ENCODE measurements at regions not wholly inside any gene's neighbourhood (a gene's known extent, or its start where the extent isn't known, plus 50 kb on each side); places are given as distances from the start of the nearest gene placed in this dataset.

GRCh38 chr11:122421702-122422101 lies 233.8 kb upstream of the UBASH3B start:
- TF ChIP-seq CTCF (conservative IDR thresholded peaks at IDR 0.05; ENCODE audit: low read length) (no peak), EZH2phosphoT487 (IDR thresholded peaks at IDR 0.05; ENCODE audit: borderline replicate concordance) (no peak)
- Histone ChIP-seq H3K9me3 (ENCODE audit: insufficient read depth, low read depth, low read length) (no peaks in the 10 kb centered on the region), H3K4me1 (ENCODE audit: insufficient read depth, low read length, poor library complexity, severe bottlenecking) (no peaks in the 10 kb centered on the region), H3K9ac (ENCODE audit: low read depth, low read length, poor library complexity, severe bottlenecking) (no peak overlapping the region), H3K79me2 (ENCODE audit: insufficient read depth, low read length) (no peaks in the 10 kb centered on the region), H2AFZ (ENCODE audit: low read length) (no peak overlapping the region), H3K4me2 (ENCODE audit: low read depth, low read length, poor library complexity, severe bottlenecking) (no peak overlapping the region), H3K4me3 (ENCODE audit: low read length, poor library complexity, severe bottlenecking) (no peak overlapping the region), H3K36me3 (ENCODE audit: insufficient read depth, low read length) (no peaks in the 10 kb centered on the region), H3F3A (ENCODE audit: low read depth) (no peaks in the 10 kb centered on the region), H4K20me1 (ENCODE audit: insufficient read depth, low read length, poor library complexity, severe bottlenecking) (no peaks in the 10 kb centered on the region), H3K9me2 (replicated peaks; ENCODE audit: low read depth, low read length) (no peaks in the 10 kb centered on the region), H3K27me3 (ENCODE audit: insufficient read depth, low read length, poor library complexity, severe bottlenecking) (no peaks in the 10 kb centered on the region)

DNA sequence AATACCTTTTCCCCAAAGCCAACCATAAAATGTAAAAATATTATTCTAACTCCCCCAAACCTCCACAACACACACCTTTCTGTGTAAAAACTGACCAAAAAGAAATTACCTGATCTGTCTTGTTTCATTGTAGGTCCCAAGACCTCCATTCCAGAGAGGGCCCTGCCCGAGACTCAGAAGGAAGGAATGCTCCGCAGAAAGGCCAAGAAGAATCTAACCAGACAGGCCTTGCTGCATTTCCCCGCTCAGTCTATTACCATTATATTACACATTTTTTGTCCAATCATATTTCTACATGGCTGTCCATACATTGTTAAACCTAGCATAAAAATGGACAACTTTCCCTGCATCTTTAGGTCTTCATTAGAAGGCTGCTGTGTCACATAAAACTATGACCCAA lies 237.5 kb upstream of the UBASH3B start:
- H4K20me1 ChIP-seq (ENCODE audit: insufficient read depth, low read length, poor library complexity, severe bottlenecking): no peaks in the 10 kb centered on the region
- no peaks in the 10 kb centered on the region for H3K9me2 ChIP-seq (replicated peaks; ENCODE audit: low read depth, low read length)
- TF ChIP-seq EZH2phosphoT487 (IDR thresholded peaks at IDR 0.05; ENCODE audit: borderline replicate concordance) (no peak), CTCF (conservative IDR thresholded peaks at IDR 0.05; ENCODE audit: low read length) (no peak)
- no peak overlapping the region for H3K4me2 ChIP-seq (ENCODE audit: low read depth, low read length, poor library complexity, severe bottlenecking)
- H3K9ac ChIP-seq (ENCODE audit: low read depth, low read length, poor library complexity, severe bottlenecking): no peak overlapping the region
- no peak overlapping the region for H3K4me3 ChIP-seq (ENCODE audit: low read length, poor library complexity, severe bottlenecking)
- no peaks in the 10 kb centered on the region for H3K4me1 ChIP-seq (ENCODE audit: insufficient read depth, low read length, poor library complexity, severe bottlenecking)
- H3K27me3 ChIP-seq (ENCODE audit: insufficient read depth, low read length, poor library complexity, severe bottlenecking): no peaks in the 10 kb centered on the region
- H3F3A ChIP-seq (ENCODE audit: low read depth): no peaks in the 10 kb centered on the region
- peaks cover 2% of the 10 kb centered on the region; the same call in 1 of the 2 replicates for H3K9me3 ChIP-seq (ENCODE audit: insufficient read depth, low read depth, low read length)
- no peak overlapping the region for H2AFZ ChIP-seq (ENCODE audit: low read length)
- no peaks in the 10 kb centered on the region for H3K36me3 ChIP-seq (ENCODE audit: insufficient read depth, low read length)
- no peaks in the 10 kb centered on the region for H3K79me2 ChIP-seq (ENCODE audit: insufficient read depth, low read length)

DNA sequence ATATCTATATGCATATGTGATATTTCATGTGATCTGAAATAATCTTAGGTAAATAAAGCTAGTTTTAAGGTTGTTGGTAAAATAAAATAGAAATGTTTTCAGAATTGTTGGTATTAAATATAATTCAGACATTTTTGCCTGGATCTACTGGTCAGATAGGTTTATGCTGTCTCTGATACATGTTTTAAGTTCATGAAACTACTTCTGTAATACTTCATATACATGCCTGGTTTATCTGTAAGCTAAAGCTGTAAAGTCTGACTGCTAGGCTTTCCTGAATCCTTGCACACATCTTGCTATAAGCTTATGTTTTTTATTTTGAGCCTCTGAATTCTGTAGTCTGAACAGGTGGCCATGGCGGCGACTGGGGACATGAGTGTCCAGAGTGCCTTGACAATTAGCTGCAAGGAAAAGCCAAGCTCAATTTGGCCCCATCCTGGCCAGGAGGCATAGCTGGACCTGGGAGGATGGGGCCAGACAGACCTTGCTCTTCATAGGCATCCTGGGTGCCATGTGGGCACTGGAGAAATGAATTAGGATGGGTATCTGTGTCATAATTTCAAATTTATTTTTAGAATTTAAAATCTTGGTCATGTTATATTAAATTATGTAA lies 241.0 kb upstream of the UBASH3B start:
- H3K9me2 ChIP-seq (replicated peaks; ENCODE audit: low read depth, low read length): no peaks in the 10 kb centered on the region
- no peaks in the 10 kb centered on the region for H4K20me1 ChIP-seq (ENCODE audit: insufficient read depth, low read length, poor library complexity, severe bottlenecking)
- TF ChIP-seq EZH2phosphoT487 (IDR thresholded peaks at IDR 0.05; ENCODE audit: borderline replicate concordance) (no peak), CTCF (conservative IDR thresholded peaks at IDR 0.05; ENCODE audit: low read length) (no peak)
- no peaks in the 10 kb centered on the region for H3K4me1 ChIP-seq (ENCODE audit: insufficient read depth, low read length, poor library complexity, severe bottlenecking)
- no peaks in the 10 kb centered on the region for H3K79me2 ChIP-seq (ENCODE audit: insufficient read depth, low read length)
- H2AFZ ChIP-seq (ENCODE audit: low read length): no peak overlapping the region
- H3K9ac ChIP-seq (ENCODE audit: low read depth, low read length, poor library complexity, severe bottlenecking): no peak overlapping the region
- H3F3A ChIP-seq (ENCODE audit: low read depth): no peaks in the 10 kb centered on the region
- no peak overlapping the region for H3K4me3 ChIP-seq (ENCODE audit: low read length, poor library complexity, severe bottlenecking)
- no peaks in the 10 kb centered on the region for H3K36me3 ChIP-seq (ENCODE audit: insufficient read depth, low read length)
- H3K9me3 ChIP-seq (ENCODE audit: insufficient read depth, low read depth, low read length): peaks cover 2% of the 10 kb centered on the region; the same call in 1 of the 2 replicates
- no peak overlapping the region for H3K4me2 ChIP-seq (ENCODE audit: low read depth, low read length, poor library complexity, severe bottlenecking)
- no peaks in the 10 kb centered on the region for H3K27me3 ChIP-seq (ENCODE audit: insufficient read depth, low read length, poor library complexity, severe bottlenecking)

Measured in Loucy (cell line).